8988T (cell line): ENCODE measurements at regions not wholly inside any gene's neighbourhood (a gene's known extent, or its start where the extent isn't known, plus 50 kb on each side); places are given as distances from the start of the nearest gene placed in this dataset.

ENCODE experiments used
- DNase-seq: peaks from one replicate; pipeline ENCODE4 v3.0.0; 2011

DNA sequence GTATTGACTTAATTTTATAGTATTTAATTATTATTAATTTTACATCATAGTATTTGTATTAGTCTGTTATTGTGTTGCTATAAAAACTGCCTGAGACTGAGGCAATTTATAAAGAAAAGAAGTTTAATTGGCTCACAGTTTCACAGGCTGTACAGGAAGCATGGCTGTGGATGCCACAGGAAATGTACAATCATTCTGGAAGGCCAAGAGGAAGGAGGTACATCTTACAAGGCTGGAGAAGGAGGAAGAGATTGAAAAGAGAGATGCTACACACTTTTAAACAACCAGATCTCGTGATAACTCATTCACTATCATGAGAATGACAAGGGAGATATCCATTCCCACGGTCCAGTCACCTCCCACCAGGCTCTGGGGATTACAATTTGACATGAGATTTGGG is 2019.4 kb upstream of the PIK3C3 start:
- DNase-seq: no peak

DNA sequence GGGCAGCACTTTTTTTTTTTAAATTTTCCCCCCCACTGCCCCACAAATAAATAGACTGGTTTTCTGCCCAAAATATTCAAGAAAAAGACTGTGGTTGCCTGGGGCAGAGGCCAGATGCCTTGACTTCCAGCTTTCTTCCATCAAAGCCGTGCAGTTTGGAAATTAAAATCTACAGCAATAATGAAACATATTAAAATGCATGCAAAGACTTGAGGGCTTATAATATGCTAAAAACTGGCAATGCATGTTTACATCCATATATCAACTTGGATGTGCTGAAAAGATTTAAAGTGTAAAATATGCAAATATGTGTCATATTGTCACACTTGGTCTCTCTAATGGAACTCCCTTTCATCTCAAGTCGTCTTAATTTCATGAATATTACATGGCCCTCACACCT is 2036.2 kb upstream of the PIK3C3 start:
- DNase-seq: no peak

DNA sequence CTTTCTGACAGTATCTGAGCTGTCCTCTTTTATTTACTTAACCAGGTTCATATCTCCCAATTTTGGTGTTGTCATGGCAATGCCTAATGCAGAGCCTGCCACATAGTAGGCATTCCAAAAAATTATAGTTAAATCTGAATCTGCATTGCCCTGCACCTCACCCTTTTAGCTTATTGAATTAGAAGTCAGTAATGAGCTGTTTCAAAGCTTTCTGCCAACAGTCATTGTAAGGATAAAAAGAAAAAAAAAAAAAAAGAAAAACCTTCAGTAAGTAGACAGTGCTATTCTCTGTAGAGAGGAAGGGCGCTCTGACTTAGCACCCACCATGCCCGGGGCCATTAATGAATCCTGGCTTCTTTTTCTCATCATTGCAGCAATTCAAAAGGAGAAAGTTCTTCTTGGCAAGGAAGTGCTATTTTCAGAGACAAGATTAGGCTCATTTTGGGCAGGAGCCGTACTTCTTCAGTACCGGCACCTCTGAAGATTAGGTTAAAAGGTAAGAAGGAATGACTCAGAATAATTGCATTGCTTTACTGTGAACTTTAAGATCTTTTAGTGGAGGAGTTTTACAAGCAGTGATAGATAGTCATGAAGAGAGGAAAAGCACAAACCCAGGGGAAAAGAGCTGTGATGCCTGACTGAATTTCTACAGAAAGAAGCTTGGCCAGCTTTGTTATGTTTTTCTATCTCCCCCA is 2041.2 kb upstream of the PIK3C3 start:
- DNase-seq: no peak

DNA sequence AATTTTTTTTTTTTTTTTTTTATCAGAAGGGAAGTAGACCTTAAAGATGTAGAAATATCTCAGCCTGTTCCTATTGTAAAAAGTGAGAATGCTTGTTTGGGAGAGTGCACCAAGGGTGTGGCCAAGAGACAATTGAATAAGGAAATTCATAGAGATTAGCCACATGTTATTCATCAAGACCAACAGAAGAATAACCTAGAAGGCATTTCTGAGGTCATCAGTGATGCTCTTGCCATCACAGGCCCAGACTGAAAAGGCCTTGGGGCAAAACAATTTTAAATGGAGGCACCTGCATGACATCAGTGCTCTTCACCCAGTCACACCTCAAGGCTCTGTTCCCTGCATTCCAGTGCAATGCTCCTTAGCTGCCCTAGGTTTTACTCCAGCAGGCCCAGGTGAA is 2043.3 kb upstream of the PIK3C3 start:
- DNase-seq: no peak

DNA sequence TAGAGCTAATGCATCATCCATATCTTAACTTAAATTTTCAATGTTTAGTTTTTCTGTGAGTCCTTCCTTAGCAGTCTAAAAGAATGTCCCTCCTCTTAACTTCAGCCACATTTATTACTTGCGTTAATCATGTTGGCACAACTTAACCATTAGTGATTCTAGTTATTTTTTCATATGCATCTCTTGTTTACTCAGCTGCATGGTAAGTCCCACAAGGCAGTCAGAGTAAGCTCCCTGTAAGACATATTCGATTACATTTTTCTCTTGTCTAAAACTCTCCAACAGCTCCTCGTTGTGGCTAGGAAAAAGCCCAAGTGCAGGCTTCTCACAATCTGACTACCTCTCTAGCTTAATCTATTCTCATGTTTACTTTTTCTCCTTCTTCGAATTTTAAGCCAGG is 2045.3 kb upstream of the PIK3C3 start:
- DNase-seq: no peak

DNA sequence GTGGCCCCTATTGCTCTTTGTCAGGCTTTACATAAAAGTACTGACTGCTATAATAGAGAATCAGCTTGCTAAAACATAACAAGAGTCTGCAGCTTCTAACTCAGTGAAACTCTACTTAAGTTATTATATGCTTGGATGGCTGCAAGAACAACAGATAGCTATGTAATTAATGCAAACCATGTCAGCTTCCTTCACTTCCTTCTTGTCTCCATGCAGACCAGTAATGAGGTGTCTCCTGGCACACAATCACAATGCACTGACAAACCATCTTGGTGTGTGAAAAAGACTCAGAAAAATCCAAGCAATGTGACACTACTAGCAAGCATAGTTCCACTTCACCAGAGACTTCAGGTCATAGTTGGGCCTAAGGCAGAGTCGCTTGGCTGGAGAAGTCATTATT is 2068.9 kb upstream of the PIK3C3 start:
- no peak for DNase-seq

DNA sequence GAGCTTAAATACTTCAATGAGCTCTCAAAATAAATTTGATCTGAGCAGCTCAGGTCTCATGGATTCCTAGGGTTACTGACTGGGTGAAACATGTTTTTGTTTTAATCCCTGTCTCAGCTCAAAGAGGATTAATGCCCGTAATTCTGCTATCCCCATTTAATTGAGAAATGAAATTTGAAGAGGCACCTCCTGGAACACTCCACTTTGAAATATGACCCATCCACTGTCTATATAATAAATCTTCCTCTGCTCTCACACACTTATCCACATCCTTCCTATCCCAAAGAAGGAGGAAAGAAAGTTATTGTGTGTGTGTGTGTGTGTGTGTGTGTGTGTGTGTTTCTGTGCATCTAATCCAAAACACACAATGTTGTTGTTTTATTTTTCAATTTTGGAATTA is 2082.4 kb upstream of the PIK3C3 start:
- DNase-seq: no peak

DNA sequence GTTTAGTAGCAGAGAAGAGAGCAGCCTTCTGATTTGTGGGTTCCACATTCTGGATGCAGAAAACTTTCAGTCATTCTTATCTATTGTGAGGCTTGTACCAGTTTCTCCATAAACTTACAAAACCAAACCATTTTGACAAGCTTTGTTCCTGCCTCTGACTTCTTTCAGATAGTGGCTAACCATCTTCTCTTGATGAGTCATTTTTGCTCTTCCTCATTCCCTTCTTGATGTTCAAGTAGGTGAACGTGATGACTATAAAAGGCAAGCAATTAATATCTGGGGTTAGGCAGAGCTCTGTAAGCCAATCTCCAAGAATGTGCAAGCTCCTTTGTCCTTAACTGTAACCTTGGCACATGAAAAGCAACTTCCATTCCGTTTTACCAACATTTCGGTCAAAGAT is 2083.1 kb upstream of the PIK3C3 start:
- DNase-seq: no peak

DNA sequence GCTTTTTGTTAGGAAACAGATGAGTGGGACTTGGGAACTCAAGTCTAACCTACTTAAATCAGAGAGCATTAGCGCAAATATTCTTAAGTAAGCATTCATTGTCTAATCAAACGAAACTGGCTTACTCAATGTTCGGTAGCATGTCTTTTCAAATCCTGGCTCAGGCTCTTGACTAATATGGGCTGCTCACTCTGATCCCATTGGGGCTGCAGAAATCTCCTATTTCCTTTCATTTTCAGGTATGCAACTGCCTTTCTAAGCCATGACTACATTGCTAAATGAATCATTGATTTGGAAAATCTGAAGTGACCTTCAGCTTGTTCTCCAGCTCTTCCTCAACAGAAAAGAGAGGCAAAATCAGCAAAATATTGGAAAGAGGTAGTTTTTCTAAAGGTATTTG is 2084.4 kb upstream of the PIK3C3 start:
- DNase-seq: no peak

DNA sequence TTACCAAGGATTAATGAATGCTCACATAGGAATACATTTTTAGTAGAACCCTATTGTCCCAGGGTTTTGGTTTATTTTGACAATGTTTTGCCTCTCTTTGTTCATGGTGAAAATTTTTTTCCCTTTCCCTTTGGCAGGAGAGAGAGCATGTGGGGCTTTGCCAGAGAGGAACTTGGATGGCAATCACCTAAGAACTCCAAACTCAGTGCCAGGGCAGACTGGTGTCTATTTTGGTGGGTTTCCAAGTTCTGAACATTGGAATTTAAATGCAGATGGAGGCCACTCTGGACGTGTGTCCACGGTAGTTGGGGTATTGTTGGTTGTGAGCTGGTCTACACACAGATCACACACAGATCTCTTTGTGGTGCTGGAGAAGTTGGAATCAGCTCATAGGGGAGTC is 2091.1 kb upstream of the PIK3C3 start:
- no peak for DNase-seq

DNA sequence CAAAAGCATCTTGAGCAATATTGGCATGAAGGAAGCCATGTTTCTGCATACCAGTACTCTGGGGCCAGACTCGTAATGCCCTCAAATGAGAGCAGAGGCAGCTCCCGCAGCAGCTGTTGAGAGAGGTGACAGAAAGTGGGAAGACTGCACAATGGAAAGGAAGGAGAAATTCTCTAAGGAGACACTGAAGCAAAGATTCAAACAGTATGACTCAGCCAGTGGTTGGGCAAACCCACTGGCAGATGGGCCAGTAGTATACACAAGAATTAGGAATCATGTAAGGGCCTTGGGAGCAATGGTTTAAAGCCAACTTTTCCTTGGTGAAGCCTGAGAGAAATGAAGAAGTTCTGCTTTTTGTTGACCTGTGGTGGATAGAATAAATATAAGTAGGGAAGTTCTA is 2092.7 kb upstream of the PIK3C3 start:
- no peak for DNase-seq

DNA sequence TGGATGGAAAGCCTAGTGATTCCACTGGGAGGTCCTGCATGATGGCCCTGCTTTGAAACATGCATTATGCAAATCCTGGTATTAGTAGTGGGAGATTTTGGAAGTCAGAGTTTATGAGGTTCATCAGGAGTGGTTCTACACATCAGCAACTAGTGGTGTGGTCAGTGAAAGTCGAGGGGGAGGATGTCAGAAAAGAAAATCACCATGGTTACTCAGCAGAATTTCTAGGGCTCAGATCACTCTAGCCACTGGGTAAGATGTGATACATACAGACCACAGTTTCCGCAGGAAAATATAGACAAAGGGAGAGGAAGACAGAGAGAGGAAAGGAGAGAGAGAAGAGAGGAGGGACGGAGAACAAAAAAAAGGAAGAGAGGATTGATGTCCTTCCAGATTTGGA is 2100.7 kb upstream of the PIK3C3 start:
- DNase-seq: no peak

DNA sequence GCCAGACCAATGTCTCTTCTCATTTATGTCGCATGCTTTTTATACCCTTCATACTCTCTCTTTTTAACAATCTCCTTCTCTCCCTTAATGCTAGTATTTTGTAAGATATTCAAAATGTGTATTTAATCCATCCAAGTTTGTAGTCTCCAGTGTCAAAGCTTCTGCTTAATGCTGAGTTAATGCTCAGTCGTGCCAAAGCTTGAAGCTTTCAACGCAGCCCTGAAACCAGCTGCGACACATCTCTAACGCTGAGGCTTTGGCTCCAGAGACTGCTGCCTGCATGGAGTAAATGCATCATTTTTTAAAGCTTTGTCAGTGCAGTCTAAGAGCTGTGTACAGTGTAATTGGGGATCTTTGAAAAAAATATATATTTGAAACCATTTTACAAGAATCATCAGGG is 2108.8 kb upstream of the PIK3C3 start:
- no peak for DNase-seq

DNA sequence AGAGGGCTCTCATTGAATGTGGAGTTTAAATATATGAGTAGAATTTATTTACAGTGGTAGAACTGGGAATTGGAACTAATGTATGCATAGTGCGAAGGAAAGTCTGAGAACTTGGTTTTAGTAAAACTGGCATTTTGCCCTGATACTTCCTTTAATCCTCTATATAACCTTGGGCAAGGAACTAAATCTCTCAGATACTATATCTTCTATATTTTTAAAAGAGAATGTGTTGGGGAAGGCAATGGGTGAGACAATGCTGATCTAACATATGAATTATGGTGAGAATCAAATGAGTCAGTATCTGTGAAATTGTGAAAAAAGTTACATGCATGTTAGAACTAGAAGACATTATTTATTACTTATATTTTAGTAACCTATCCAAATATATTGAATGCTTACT is 2109.4 kb upstream of the PIK3C3 start:
- DNase-seq: no peak

DNA sequence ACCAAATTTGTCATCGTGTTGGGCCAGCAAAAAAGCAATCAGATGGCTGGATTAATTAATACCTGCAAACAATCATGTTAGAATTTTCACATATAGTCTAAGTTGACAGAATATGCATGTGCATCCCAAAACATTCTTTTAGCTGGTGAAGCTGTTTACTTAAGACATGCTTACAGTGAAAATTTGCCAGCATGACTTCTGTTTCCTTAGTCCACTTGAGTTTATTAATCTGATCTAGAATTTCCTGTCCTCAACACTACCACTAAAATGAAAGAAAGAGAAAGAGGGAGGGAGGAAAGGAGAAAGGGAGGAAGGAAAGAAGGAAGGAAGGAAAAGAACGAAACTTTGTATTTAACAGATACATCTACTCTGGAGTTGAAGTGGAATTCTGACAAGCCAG is 2109.9 kb upstream of the PIK3C3 start:
- no peak for DNase-seq

DNA sequence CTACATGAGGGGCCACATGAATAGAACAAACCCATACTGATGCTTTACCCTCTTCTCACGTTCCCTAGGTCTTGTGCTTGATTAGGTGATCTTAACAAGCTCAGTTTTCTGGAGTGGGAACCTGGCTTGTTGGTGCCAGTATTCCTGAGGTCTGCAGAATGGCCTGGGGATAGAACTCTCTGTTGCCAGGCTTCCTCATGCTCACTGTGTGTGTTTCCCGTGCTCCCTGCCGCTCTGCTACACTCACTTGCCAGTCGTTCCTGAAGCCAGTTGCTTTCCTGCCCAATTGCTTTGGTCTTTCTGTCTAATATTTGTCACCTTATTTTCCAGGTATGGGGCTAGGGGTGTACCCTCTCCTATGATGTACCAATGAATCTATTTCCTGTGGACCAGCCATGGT is 2111.5 kb upstream of the PIK3C3 start:
- no peak for DNase-seq

DNA sequence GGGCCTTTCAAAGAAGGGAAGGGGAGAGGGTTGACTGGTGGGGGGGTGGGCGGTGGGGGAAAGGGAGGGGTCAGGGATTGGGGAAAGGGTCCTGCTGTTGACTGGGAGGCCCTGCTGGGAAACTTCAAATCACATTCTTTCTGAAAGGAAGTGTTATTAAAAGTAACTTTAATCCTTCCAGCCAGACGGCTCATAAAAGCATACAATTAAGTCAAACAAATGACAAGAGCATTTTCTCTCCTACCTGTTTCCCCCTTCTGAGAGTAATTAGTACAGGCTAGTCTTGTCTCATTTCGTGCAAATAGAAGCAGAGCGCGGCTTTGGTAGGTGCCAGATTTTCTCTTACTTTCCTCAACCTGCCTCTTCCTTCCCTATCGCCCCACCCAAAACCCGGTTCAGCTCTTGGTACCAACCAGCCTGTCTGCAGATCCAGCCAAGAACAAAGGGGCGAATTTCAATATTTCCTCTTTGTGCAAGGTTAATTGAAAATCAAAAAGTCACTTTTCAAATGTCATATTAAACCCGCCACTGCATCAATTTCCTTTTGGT is 2112.6 kb upstream of the PIK3C3 start:
- DNase-seq: no peak

DNA sequence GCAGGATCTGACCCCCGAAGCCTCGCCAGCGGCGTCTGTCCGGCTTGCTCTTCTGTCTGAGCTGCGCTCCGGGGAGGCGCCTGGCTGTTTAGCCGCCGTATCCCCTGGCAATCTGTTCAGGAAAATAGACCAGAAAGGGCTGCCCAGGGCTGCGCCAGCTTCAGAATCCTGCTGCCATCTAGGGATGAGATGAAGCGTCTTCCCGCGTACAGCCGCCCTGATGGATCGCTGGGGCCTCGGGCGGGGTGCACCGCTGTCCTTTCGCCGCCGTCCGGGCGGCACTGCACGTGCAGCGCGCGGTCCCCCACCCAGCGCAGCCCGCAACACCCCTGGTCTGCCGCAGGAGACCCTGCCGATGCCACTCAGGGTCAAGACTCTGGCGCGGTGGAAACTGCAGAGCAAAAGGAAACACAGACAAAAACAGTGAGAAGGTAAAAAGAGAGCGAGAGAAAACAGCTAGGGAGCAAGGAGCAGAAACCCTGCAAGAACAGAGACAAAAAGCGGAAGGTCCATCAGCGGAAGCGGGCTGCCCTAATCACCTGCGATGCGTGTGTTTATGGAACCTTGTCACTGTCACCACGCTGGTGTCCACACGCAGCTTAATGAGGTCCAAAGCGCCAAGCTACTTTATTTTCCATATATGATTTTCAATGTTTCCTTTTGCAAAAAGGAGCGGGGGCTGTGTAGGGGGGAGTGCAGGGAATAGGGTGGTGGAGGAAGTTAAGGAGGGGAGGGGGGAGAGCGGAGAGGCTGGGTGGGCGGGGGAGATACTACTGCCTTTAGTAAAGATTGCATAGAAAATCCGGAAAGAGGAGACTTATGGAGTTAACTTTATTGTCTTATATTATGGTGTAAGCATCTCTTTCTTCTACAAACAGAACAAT is 2113.3 kb upstream of the PIK3C3 start:
- DNase-seq: peak; percentile 47

DNA sequence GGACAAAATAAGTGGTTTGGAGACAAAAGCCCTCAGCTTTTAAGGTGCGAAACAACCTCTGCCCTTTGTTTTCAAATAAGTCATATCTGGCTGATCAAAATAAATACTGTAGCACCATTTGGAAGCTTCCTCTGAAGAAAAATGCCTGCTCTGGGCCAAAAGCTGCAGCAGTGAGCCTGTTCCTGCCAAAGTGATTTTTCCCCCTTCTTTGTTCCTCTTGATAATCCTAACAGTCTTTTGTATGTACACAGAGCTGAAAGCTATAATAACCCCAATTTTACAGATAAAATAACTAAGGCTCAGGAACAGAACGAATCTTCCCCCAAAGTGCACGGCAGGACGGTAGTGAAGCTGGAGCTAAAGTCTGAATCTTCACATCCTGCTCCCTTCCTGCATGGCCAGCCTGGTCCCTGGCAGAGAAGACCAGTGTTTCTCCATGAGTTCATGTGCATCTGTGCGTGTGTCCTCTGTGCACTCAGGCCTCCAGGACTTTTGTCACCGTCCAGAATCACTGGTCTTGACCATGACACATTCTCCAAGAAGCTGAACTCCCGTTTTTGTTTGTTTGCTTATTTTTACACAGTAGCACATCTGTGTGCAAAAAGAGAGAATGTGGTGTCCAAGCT is 2114.1 kb upstream of the PIK3C3 start:
- DNase-seq: no peak

DNA sequence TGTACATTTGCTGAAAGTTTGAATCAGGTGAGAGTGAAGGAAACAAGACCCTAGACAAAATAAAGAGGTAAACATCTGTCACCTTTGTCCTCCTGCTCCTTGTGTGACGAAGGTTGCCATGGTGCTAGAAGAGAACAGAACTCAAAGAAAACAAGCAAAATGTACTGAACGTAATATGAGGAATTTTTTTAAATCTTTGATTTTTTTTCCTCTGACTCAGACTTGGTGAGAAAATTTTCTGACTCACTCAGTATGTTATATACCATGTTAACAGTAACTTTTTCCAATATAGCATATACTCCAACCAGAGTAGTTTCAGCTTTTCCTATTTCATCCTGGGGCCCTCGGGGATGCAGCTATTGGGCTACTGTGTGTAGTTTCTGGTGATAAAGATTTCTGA is 2114.6 kb upstream of the PIK3C3 start:
- DNase-seq: no peak

DNA sequence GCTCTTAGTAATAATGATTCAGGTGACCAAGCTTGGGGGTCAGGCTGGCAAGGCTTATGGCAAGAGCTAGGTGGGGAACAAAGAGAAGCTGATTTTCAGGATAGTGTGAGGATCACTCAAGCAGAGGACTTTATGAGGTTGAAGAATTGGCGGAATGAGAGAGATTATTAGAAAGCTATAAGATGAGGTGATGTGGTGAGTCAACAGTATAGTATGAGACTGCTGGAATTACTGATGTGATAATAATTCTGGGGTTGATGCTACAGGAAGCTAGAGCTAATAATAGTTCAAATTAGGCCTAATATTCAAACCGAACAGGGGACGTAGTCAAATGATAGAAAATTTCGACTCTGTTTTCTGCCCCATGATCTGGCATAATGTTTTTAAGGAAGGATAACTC is 2115.3 kb upstream of the PIK3C3 start:
- no peak for DNase-seq

DNA sequence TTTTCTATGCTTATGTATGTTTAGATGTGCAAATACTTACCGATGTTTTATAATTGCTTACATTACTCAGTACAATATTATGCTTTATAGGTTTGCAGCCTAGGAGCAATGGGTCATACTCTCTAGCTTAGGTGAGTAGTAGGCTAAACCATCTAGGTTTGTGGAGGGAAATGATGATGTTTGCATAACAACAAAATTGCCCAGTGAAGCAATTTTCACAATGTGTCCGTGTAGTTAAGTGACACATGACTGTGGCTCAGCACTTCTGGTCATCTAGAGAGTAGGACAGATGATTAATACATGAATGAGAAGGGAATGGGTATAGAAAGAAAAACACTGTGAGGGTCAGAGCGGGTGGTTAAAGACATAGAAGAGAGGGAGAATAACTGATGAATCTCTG is 2116.2 kb upstream of the PIK3C3 start:
- DNase-seq: no peak

DNA sequence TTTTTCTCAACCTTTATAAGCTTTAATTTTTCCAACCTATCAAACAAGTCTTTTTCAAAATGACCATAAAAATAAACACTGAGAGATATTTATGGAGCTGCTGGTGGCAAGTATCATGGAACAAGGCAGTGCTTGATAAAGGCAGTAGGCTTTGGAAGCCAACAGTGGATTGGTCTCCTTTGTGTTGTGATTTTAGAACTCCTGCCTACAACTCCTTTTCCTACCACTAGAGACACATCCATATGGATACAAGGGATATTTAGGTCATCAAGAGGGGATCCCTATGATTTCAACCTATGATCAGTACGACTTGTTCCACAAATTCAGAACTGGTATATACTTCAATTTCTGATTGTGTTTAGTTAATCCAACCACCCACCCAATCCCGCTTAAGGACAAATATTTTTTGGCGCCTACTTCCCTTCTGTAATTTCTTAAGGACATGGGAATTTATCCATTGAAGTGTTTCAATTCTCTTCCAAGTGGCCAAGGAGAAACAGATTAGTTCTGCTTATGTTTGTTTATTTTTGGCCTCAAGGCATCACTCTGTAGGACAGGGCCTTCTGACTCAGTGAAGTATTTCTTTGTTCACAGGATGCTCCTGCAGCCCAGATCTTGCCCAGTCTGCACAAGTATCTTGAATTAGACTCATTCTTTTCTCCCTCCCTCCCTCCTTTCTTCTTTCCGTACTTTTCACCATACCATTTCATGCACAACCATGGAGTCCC is 2119.6 kb upstream of the PIK3C3 start:
- no peak for DNase-seq
